ENCODE measurements at regions not wholly inside any gene's neighbourhood (a gene's known extent, or its start where the extent isn't known, plus 50 kb on each side); places are given as distances from the start of the nearest gene placed in this dataset.

DNA sequence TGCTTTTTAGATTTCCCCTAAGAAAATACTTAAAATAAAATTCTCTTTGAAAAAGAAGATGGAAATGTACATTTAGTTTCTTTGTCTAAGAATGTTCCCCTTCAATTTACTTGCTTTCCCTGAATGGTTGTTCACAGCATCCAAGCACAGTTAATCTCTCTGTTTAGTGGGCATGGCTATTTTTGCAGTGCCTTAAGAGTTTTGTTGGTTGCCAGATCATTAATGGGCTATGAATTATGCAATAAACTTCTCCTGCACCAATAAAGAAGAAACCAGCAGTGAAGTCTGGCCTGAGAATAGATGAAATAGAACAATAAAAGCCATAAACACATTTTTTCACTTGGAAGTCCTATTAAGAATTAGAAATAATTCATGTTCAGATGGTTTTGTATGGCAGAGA, 980.4 kb upstream of the IGFBP7 start:
- TF ChIP-seq EZH2 (IDR thresholded peaks at IDR 0.05; ENCODE audit: borderline replicate concordance, low read length), result no peak
- TF ChIP-seq, protein P1, sequence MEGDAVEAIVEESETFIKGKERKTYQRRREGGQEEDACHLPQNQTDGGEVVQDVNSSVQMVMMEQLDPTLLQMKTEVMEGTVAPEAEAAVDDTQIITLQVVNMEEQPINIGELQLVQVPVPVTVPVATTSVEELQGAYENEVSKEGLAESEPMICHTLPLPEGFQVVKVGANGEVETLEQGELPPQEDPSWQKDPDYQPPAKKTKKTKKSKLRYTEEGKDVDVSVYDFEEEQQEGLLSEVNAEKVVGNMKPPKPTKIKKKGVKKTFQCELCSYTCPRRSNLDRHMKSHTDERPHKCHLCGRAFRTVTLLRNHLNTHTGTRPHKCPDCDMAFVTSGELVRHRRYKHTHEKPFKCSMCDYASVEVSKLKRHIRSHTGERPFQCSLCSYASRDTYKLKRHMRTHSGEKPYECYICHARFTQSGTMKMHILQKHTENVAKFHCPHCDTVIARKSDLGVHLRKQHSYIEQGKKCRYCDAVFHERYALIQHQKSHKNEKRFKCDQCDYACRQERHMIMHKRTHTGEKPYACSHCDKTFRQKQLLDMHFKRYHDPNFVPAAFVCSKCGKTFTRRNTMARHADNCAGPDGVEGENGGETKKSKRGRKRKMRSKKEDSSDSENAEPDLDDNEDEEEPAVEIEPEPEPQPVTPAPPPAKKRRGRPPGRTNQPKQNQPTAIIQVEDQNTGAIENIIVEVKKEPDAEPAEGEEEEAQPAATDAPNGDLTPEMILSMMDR (IDR thresholded peaks at IDR 0.05; ENCODE audit: low read length), result no peak

All from OCI-LY1 (cell line).